GM19023 (cell line): ENCODE measurements at regions not wholly inside any gene's neighbourhood (a gene's known extent, or its start where the extent isn't known, plus 50 kb on each side); places are given as distances from the start of the nearest gene placed in this dataset.

Experiments used
- ATAC-seq: cut with Tn5 transposase; IDR thresholded peaks from one replicate; pipeline ENCODE4 v1.9.1; 2021; ENCODE audit warnings: mild to moderate bottlenecking, moderate library complexity; ENCODE audit not compliant: unreplicated experiment

GRCh38 chr6:105991561-105992314 is 94.4 kb upstream of the PRDM1 start:
- peak; percentile 42 for ATAC-seq

GRCh38 chr6:105990151-105990550 is 96.0 kb upstream of the PRDM1 start:
- no peak for ATAC-seq

DNA sequence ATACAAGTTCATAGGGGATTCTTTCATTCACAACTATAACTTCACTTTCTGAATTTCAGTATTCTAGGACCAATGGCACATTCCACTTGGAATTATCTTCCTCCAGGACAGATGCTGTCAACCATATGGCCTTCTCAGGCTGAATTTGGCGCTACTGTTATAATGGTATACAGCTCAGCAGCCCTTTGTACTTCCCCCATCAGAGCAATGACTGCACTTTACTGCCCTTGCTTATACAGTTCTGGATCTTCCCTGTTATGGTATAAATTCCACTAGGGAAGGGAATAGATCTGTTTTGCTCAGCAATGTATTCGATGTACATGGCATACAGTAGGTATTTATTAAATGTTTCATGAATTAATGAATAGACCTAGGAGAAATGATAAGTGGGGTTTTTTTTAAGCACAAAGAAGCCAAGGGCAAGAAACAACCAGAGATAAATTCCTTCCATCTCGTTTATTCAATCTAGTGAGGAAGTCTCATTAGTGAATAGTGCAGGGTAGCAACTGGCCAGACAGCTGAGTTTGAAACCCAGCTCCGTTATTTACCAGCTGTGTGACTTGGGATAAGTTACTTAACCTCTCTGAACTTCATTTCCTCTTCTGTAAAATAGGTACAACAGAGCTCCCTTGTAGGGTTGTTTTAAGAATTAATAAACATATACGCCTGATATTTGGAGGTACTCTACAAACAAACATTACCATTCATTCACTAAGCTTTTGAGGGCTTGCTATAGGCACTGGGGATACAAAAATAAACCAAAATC is 97.1 kb upstream of the PRDM1 start:
- ATAC-seq: no peak

- ATAC-seq: no peak
Observed at GRCh38 chr6:105988321-105988720, 97.8 kb upstream of the PRDM1 start.

DNA sequence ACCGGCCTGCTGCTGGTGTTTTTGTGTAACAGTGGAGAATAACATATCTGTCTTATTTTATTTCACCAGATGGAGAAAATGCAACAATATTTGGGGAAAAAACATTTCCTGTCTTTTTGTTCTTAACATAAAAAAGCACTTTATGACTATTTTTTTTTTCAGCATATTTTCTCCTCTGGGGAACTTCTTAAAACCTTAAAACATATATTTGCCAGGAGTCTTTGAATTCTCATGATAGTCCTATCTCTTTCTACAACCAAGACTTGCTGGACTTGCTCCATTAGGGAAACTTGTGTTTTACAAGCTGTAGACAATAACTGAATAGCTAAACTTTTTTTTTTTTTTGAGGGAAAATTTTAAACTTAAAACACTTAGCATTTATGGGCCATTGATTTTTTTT is 98.6 kb upstream of the PRDM1 start:
- no peak for ATAC-seq

DNA sequence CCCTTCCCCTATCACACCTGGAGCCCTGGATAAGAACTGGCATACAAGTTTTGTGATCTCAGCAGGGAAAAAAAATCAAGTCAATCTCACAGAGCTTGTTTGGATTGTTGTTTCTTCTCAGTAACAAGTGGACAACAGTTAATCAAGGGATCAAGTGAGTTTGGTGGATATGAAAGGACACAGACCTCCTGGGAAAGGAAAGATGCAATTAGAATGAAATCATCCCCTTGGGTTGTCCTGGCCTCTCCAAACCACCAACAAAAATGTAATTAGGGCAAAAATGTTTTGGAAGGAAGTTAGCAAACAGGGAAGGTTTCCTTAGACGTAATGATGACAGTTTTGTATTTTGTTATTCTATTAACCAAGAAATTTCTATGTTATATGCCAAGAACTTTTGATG is 99.1 kb upstream of the PRDM1 start:
- ATAC-seq: no peak

- no peak for ATAC-seq
Observed at GRCh38 chr6:105985816-105986632, 100.1 kb upstream of the PRDM1 start.

GRCh38 chr6:105985098-105985815 is 100.9 kb upstream of the PRDM1 start:
- no peak for ATAC-seq

DNA sequence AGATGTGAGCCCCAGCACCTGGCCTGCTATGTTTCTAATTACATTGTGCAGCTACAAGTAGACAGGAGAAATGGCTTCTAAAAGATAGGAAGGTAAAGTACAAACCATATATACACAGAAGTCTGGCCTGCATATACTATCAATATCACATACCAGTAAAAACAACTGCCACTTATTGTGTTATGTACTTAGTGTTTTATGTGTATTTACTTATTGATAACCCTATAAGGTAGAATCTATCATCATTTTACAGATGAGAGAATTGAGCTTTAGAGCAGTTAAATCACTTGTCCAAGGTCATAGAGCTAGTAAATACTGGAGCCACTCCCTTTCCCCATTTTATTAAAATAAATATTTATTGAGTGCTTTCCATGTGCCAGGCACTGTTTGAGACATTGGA is 102.4 kb upstream of the PRDM1 start:
- ATAC-seq: no peak

GRCh38 chr6:105982761-105983540 is 103.2 kb upstream of the PRDM1 start:
- ATAC-seq: no peak

DNA sequence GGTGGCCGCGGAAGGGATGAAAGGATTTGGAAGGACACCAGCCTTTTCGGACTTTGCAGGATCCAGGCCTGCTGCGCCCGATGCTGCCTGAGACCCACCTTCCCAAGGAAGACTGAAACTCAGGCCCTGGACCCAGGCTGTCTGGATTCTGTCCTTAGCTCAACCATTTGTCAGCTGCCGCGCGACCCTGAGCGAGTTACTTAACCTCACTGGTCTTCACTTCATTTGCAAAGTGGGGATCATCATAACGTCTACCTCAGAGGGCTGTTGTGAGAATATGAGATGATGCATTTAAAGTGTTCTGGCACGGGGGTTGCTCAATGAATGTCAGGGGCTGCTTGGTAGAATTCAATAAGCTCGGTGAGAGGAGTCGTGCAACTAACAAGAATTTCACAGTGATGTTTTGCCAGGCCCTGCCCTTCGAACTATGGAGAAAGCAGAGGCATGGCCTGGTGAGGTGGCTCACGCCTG is 104.2 kb upstream of the PRDM1 start:
- ATAC-seq: no peak

- ATAC-seq: no peak
Observed at GRCh38 chr6:105981002-105981887, 104.9 kb upstream of the PRDM1 start.

GRCh38 chr6:105978974-105979373 is 107.2 kb upstream of the PRDM1 start:
- ATAC-seq: no peak

GRCh38 chr6:105977934-105978504 is 108.1 kb upstream of the PRDM1 start:
- ATAC-seq: no peak

- no peak for ATAC-seq
Observed at GRCh38 chr6:105974986-105975385, 111.2 kb upstream of the PRDM1 start.

DNA sequence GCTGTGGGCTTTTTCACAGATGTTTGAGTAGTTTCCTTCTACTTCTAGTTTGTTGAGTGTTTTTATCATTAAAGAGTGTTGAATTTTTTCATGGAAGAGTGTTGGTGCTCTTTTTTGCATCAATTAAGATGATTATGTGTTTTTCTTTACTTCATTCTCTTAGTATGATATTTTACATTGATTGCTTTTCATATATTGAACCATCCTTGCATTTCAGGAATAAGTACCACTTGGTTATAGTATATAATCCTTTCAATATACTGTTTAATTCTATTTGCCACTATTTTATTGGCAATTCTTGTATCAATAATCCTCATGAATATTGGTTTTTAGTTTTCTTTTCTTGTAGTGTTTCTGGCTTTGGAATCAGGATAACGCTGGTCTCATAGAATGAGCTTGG is 113.7 kb upstream of the PRDM1 start:
- no peak for ATAC-seq

GRCh38 chr6:105968603-105969333 is 117.4 kb upstream of the PRDM1 start:
- ATAC-seq: no peak
